Skeletal muscle tissue (tissue), 3 donors: ENCODE measurements at regions not wholly inside any gene's neighbourhood (a gene's known extent, or its start where the extent isn't known, plus 50 kb on each side); places are given as distances from the start of the nearest gene placed in this dataset.

Experiments used
- H3K27ac ChIP-seq: one replicate; pipeline ENCODE4 v1.7.0; 2013; ENCODE audit warnings: mild to moderate bottlenecking, low read depth, low read length, inconsistent platforms
- H3K27me3 ChIP-seq, 3 donors: one replicate each; pipeline ENCODE4 v1.7.0; 2013; ENCODE audit warnings: low read length in 3 of 3; ENCODE audit not compliant: control insufficient read depth in 3 of 3, insufficient read depth in 3 of 3
- H3K36me3 ChIP-seq, 3 donors: one replicate each; pipeline ENCODE4 v1.7.0; 2013; ENCODE audit warnings: low read length in 3 of 3; ENCODE audit not compliant: control insufficient read depth in 3 of 3, insufficient read depth in 3 of 3
- H3K4me1 ChIP-seq, 3 donors: one replicate each; pipeline ENCODE4 v1.7.0; 2013; ENCODE audit warnings: low read length in 3 of 3, mild to moderate bottlenecking in 3 of 3; ENCODE audit not compliant: control insufficient read depth in 3 of 3, insufficient read depth in 3 of 3
- H3K4me3 ChIP-seq, 3 donors: one replicate each; pipeline ENCODE4 v1.7.0; 2013; ENCODE audit warnings: low read length in 3 of 3
- H3K9ac ChIP-seq, 3 donors: one replicate each; pipeline ENCODE4 v1.7.0; 2013; ENCODE audit warnings: low read length in 3 of 3, mild to moderate bottlenecking in 3 of 3, moderate library complexity in 2 of 3, low read depth in 1 of 3
- H3K9me3 ChIP-seq, 3 donors: one replicate each; pipeline ENCODE4 v1.7.0; 2013; ENCODE audit warnings: low read length in 3 of 3; ENCODE audit not compliant: control insufficient read depth in 3 of 3
- donor health status: Osteomylitis.

DNA sequence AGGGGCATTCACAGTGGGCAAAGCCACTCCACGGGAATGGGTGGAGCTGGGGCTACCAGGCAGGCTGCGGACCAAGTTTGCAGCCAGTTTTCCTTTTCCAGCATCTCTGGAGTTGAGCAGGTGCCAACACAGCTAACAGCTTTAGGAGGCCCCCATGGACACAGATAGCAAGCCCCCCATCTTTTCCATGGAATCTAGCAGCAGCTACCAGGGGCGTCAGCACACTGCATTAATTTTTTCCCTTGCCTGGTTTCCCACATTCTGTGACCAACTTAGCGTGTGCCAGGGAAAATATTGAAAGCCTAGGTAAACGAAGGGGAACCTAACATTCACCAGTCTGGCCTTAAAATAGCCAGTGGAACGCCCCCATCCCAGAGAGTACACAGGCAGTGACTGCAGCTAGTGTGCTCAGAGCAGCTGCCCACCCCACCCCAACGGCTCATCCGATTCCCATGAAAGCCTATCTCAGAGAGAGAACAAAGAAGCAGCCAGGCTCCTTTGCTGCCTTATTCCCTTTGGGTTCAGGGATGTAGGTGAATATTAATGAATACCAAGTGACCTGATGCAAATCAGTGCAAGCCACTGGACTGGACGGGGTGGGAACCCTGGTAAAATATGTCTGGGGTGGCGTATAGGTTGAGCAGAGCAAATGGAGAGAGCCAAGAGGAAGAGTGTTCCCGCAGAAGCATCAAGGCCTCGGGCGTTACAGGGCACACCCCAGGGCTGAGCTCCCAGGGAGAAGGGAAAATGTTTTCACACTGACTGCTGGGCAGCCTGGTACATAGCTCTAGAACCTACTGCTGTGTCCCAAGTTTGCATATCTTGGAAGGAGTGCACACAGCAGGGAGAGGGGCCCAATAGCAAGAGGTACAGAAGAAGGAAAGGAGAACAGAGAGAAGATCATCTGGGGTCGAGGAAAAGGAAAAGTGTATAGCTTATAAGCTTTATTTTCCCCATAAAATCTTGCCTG lies 73.9 kb upstream of the SOX9 start:
- Histone ChIP-seq H3K4me1 (no peaks in the 10 kb centered on the region), H3K9ac (no peak overlapping the region), H3K4me3 (no peak overlapping the region), H3K27ac (no peak overlapping the region), H3K36me3 (no peaks in the 10 kb centered on the region), H3K27me3 (peaks cover 0 to 2% (median 0%) of the 10 kb centered on the region in 3 donors), H3K9me3 (no peaks in the 10 kb centered on the region)

DNA sequence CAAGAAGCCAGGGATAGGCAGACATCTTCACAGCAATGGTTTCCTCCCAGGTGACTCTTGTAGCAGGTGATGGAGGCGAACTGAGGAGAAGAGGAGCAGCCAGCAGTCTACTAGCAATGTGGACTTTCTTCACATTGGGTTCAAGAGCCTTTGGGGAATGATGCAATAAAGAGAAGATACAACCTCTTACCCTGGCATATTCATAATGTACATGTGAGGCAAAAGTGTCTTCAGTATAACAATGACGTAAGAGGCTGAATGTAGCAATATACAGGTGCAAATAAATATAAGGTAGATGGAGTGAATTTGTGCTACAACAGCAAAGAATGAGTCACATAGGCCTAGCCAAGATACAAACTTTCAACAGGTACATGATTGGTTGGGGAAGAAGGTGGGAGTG lies 70.9 kb upstream of the SOX9 start:
- Histone ChIP-seq H3K4me3 (no peak overlapping the region), H3K9ac (no peak overlapping the region), H3K36me3 (no peaks in the 10 kb centered on the region), H3K27me3 (peaks cover 0 to 13% (median 0%) of the 10 kb centered on the region in 3 donors), H3K4me1 (no peaks in the 10 kb centered on the region), H3K27ac (no peak overlapping the region), H3K9me3 (no peaks in the 10 kb centered on the region)

DNA sequence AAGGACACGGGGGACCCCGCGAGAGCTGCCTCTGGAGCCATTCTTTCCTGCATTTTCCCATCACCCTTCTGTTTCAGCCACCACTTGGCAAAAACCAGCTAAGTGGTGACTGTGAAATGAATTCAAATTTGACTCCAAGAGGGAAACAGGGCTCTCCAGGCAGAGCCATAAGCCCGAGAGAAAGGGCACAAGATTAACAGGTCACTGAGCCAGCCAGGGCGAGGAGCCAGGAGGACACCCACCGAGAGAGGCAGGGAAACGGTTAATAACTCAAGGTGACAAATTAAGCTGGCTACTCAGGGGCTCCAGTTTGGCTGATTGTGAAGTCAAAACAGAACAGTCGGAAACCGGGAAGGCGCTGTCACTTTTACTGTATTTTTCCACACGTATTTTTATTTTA lies 67.8 kb upstream of the SOX9 start:
- H3K27me3 ChIP-seq, result peaks cover 0 to 14% (median 0%) of the 10 kb centered on the region in 3 donors
- H3K4me3 ChIP-seq, result peak overlapping the region in 2 of 3 donors; percentile 13 to 23
- H3K27ac ChIP-seq, result no peak overlapping the region
- no peak overlapping the region for H3K9ac ChIP-seq
- H3K9me3 ChIP-seq, result no peaks in the 10 kb centered on the region
- no peaks in the 10 kb centered on the region for H3K4me1 ChIP-seq
- H3K36me3 ChIP-seq, result no peaks in the 10 kb centered on the region

DNA sequence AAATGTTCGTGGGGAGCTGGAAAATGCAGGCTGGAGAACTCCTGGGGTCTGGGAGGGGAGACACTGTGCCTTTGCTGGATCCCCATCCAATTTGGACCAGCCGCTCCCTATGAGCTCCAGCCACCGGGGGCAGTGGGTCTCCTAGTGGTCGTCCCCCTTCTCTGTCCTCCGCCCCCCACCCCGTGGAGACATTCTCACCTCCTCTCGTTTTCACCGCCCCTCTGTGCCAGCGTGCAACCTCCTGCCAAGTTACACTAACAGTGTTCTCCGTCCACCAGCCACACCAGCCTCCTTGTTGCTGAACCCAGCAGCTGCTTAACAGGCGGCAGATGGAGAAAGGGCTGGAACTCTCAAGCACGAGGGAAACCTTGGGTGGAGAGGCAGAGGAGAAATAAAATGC lies 67.4 kb upstream of the SOX9 start:
- no peak overlapping the region for H3K9ac ChIP-seq
- peak overlapping the region in 1 of 3 donors; percentile 13 for H3K4me3 ChIP-seq
- H3K27ac ChIP-seq, result no peak overlapping the region
- H3K36me3 ChIP-seq, result no peaks in the 10 kb centered on the region
- H3K4me1 ChIP-seq, result no peaks in the 10 kb centered on the region
- H3K27me3 ChIP-seq, result peaks cover 0 to 15% (median 0%) of the 10 kb centered on the region in 3 donors
- H3K9me3 ChIP-seq, result no peaks in the 10 kb centered on the region

DNA sequence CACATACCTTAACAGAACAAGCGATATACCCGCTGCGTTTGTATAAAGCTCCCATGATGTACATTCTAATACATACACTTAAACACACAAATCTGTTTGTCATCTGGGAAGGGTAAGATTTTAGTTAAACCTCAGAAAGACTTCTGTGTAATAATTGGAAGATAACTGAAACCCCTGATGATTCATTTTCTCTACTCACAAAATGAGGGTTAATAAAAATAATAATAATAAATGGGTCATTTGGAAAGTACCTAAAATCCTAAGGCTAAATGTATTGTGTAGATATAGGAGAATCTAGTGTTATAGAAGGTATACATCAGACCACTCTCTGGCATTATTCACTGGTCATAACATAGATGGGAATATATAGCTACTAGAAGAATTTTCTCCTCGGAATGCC lies 64.7 kb upstream of the SOX9 start:
- Histone ChIP-seq H3K27me3 (peaks cover 0 to 17% (median 0%) of the 10 kb centered on the region in 3 donors), H3K9ac (no peak overlapping the region), H3K36me3 (no peaks in the 10 kb centered on the region), H3K4me3 (no peak overlapping the region), H3K27ac (no peak overlapping the region), H3K4me1 (no peaks in the 10 kb centered on the region), H3K9me3 (no peaks in the 10 kb centered on the region)

DNA sequence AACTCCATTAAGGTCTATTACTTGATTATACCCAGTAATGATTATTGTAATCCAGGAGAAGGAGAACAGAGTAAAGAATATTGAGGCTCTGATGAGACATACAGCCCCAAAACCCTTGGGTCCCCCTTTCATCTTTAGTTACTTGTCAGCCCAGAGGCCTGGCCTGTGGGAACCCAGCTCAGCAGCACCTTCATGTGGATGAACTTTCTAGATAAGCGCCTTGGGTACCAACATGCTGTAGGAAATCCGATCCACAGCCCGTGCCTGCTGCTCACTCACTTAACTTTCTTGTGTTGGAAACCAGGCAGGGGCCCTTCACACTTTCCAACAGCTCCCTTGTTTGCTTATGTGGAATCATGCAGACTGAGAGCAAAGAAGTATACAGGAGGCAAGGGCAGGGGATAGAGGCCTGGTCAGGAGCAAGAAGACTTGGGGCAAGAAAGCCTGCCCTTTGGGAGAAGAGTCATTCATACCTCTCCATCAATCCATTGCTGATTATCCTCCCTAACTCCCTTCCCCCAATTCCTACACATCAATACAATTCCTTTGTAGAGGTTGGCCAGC lies 64.0 kb upstream of the SOX9 start:
- Histone ChIP-seq H3K36me3 (no peaks in the 10 kb centered on the region), H3K27me3 (peaks cover 0 to 15% (median 0%) of the 10 kb centered on the region in 3 donors), H3K9ac (no peak overlapping the region), H3K4me1 (no peaks in the 10 kb centered on the region), H3K27ac (no peak overlapping the region), H3K9me3 (no peaks in the 10 kb centered on the region), H3K4me3 (no peak overlapping the region)

DNA sequence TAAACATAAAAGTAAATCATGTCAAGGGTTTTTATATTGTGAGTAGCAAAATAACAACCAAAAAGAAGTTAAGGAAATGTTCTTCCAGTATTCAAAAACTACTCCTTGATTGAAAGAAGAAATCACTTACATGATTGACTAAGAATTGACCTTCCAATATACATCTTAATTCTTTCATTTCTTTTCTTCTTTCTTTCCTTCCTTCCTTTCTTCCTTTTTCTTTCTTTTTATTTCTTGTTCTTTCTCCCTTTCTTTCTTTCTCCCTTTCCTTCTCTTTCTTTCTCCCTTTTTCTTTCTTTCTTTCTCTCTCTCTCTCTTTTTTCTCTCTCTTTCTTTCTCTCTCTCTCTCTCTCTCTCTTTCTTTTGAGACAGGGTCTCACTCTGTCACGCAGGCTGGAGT lies 60.7 kb upstream of the SOX9 start:
- Histone ChIP-seq H3K9ac (no peak overlapping the region), H3K9me3 (no peaks in the 10 kb centered on the region), H3K36me3 (no peaks in the 10 kb centered on the region), H3K27me3 (peaks cover 0 to 4% (median 0%) of the 10 kb centered on the region in 3 donors), H3K4me1 (no peaks in the 10 kb centered on the region), H3K4me3 (no peak overlapping the region), H3K27ac (no peak overlapping the region)

DNA sequence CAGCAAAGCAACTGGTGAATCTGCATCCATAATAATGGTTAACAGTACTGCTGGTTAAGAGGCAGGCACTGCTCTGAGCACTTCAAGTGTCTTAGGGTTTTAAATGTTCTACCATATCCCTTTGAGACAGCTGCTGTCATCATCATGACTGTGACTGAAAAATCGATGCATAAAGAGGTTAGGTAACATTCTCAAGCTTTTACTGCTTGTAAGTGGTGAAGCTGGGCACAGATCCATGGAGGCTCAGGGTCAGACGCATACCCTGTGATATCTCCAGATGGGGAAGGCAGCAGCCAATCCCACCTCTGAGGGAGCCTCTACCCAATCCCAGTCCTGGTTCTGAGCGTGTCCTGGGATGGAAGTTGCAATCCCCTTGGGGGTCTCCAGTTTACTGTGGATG lies 57.6 kb upstream of the SOX9 start:
- Histone ChIP-seq H3K4me3 (no peak overlapping the region), H3K36me3 (no peaks in the 10 kb centered on the region), H3K9me3 (no peaks in the 10 kb centered on the region), H3K9ac (no peak overlapping the region), H3K27ac (no peak overlapping the region), H3K27me3 (peaks cover 0 to 4% (median 0%) of the 10 kb centered on the region in 3 donors), H3K4me1 (no peaks in the 10 kb centered on the region)

DNA sequence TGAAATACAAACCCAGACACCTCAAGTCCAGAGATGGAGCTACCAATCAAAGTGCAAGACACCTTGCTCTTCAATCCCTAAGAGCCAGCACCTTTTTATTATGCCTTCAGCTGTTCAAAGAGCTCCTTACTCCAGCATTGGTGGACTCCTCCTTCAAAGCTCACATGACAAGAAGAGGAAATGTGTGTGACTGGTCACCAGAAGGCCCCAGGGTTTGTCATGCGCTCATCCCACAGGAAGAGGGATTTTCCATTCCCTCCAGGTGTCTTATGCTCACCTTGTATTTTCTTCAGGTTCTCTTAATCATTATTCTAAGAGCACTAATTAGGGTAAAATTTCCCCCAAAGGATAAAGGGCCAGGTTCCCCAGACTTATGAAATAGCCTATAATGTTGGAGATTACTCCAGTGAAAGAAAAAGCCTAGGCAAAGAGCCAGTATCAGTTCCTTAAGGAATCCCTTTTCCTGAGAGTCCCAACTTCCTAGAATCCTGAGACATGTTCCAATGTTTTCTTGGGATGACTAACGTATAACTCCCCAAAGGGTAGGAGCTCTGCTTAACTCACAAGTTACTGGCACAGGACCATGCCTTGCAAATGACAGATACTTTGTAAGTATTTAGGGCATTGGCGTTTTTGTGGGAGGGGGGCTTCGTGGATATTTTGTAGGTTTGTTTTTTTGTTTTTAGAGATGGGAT lies 56.9 kb upstream of the SOX9 start:
- Histone ChIP-seq H3K9ac (no peak overlapping the region), H3K27ac (no peak overlapping the region), H3K9me3 (no peaks in the 10 kb centered on the region), H3K4me1 (no peaks in the 10 kb centered on the region), H3K27me3 (no peaks in the 10 kb centered on the region), H3K4me3 (no peak overlapping the region), H3K36me3 (no peaks in the 10 kb centered on the region)
